ENCODE measurements at regions not wholly inside any gene's neighbourhood (a gene's known extent, or its start where the extent isn't known, plus 50 kb on each side); places are given as distances from the start of the nearest gene placed in this dataset.

DNA sequence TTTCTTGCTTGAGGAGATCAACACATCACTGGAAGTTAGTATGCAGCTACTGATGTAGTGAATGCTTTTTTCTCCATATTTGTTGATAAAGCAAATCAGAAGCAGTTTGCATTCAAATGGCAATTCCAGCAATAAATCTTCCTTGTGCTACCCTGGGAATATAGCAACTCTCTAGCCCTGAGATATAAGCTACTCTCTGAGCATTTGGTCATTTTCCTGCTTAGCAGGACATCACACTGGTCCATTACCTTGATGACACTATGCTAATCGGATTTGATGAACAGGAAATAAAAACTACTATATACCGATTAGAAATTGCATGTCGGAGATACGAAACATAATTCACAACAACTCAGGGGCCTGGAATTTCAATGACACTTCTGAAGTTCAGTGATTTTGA is 152.7 kb downstream of the CBLN2 start:
- intact Hi-C loops (cut with DNase I) = no loop called here
- DNase-seq (no peak), ATAC-seq (ENCODE audit: low FRiP score) (no peak)
- 80 to 93% methylated on average over 4 of the region's 4 CpGs for WGBS, 2 donors
- Histone ChIP-seq H3K4me3 (ENCODE audit: low read length in 2 of 2) (no peak overlapping the region), H3K36me3 (ENCODE audit: control insufficient read depth in 1 of 2, insufficient read depth in 2 of 2, low read length in 1 of 2) (no peaks in the 10 kb centered on the region), H3K27ac (ENCODE audit: low read depth in 1 of 2, low read length in 2 of 2) (no peak overlapping the region), H3K4me1 (ENCODE audit: control insufficient read depth in 1 of 2, insufficient read depth in 2 of 2, low read length in 2 of 2) (no peaks in the 10 kb centered on the region), H3K27me3 (ENCODE audit: control insufficient read depth in 1 of 2, insufficient read depth in 2 of 2, low read length in 1 of 2) (no peaks in the 10 kb centered on the region), H3K9me3 (ENCODE audit: control insufficient read depth, low read length) (no peaks in the 10 kb centered on the region)

DNA sequence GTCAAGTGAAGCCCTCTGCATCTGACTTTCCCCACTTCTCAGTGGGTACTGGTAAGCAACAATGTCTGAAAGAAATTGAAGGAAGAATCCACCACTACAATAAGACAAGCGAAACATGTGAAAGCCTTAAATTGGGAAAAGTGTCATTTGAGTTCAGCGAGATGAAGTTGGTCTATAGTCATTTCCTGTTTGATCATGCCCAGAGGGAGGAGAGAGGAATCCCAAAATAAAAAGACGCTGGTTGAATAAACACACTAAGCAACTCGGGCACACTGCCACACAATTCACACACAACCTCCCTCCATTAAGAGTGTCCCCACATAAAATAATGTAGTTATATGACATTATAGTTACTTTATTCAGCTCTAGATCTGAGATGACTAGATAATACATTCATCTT is 166.1 kb downstream of the CBLN2 start:
- ATAC-seq (ENCODE audit: low FRiP score) (no peak), DNase-seq (no peak)
- 31 to 43% methylated on average over 4 of the region's 4 CpGs for WGBS, 2 donors
- Histone ChIP-seq H3K36me3 (ENCODE audit: control insufficient read depth in 1 of 2, insufficient read depth in 2 of 2, low read length in 1 of 2) (no peaks in the 10 kb centered on the region), H3K27ac (ENCODE audit: low read depth in 1 of 2, low read length in 2 of 2) (no peak overlapping the region), H3K27me3 (ENCODE audit: control insufficient read depth in 1 of 2, insufficient read depth in 2 of 2, low read length in 1 of 2) (no peaks in the 10 kb centered on the region), H3K4me1 (ENCODE audit: control insufficient read depth in 1 of 2, insufficient read depth in 2 of 2, low read length in 2 of 2) (no peaks in the 10 kb centered on the region), H3K4me3 (ENCODE audit: low read length in 2 of 2) (no peak overlapping the region), H3K9me3 (ENCODE audit: control insufficient read depth, low read length) (no peaks in the 10 kb centered on the region)
- intact Hi-C loops (cut with DNase I) = no loop called here

DNA sequence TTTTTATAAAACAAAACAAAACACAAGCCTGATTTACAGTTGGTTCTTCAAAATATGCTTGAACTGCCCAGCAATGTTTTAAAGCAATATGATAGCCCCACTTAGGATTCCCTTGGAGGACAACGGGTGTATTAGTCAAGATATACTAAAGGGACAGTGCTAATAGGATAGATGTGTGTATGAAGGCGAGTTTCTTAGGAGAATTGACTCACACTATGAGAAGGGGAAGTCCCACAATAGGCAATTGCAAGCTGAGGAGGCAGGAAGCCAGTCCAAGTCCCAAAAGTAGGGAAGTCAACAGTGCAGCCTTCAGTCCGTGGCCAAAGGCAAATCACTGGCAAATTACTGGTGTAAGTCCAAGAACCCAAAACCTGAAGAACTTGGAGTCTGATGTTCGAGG is 167.9 kb downstream of the CBLN2 start:
- ATAC-seq (ENCODE audit: low FRiP score) (no peak), DNase-seq (no peak)
- no peak overlapping the region for H3K4me3 ChIP-seq (ENCODE audit: low read length in 2 of 2)
- no peaks in the 10 kb centered on the region for H3K27me3 ChIP-seq (ENCODE audit: control insufficient read depth in 1 of 2, insufficient read depth in 2 of 2, low read length in 1 of 2)
- no peak overlapping the region for H3K27ac ChIP-seq (ENCODE audit: low read depth in 1 of 2, low read length in 2 of 2)
- 64 to 79% methylated on average over 4 of the region's 4 CpGs for WGBS, 2 donors
- no peaks in the 10 kb centered on the region for H3K36me3 ChIP-seq (ENCODE audit: control insufficient read depth in 1 of 2, insufficient read depth in 2 of 2, low read length in 1 of 2)
- intact Hi-C loops (cut with DNase I) = no loop called here
- no peaks in the 10 kb centered on the region for H3K9me3 ChIP-seq (ENCODE audit: control insufficient read depth, low read length)
- no peaks in the 10 kb centered on the region for H3K4me1 ChIP-seq (ENCODE audit: control insufficient read depth in 1 of 2, insufficient read depth in 2 of 2, low read length in 2 of 2)

DNA sequence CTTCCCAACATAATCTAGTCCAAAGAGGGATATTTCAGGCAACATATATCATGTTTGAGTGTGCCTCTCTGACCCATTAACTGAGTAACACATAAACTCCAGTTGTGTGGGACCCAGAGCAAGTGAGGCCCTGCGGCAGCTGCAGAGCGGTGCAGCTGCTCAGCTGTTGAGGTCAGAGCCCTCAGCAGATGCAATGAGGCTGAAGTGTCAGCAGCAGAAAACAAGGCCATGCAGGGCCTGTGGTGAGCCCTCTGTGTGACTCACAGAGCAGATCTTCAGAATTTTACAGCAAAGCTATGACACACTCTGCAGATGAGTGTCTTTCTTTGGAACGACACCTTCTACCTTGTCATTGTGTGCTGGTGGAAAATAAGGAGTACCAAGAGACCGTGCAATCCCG is 168.5 kb downstream of the CBLN2 start:
- Histone ChIP-seq H3K27ac (ENCODE audit: low read depth in 1 of 2, low read length in 2 of 2) (no peak overlapping the region), H3K36me3 (ENCODE audit: control insufficient read depth in 1 of 2, insufficient read depth in 2 of 2, low read length in 1 of 2) (no peaks in the 10 kb centered on the region), H3K27me3 (ENCODE audit: control insufficient read depth in 1 of 2, insufficient read depth in 2 of 2, low read length in 1 of 2) (no peaks in the 10 kb centered on the region), H3K4me1 (ENCODE audit: control insufficient read depth in 1 of 2, insufficient read depth in 2 of 2, low read length in 2 of 2) (no peaks in the 10 kb centered on the region), H3K9me3 (ENCODE audit: control insufficient read depth, low read length) (peaks cover 1% of the 10 kb centered on the region), H3K4me3 (ENCODE audit: low read length in 2 of 2) (no peak overlapping the region)
- ATAC-seq (ENCODE audit: low FRiP score) (no peak), DNase-seq (no peak)
- intact Hi-C loops (cut with DNase I) = no loop called here
- 91 to 92% methylated on average over 5 of the region's 5 CpGs for WGBS, 2 donors

DNA sequence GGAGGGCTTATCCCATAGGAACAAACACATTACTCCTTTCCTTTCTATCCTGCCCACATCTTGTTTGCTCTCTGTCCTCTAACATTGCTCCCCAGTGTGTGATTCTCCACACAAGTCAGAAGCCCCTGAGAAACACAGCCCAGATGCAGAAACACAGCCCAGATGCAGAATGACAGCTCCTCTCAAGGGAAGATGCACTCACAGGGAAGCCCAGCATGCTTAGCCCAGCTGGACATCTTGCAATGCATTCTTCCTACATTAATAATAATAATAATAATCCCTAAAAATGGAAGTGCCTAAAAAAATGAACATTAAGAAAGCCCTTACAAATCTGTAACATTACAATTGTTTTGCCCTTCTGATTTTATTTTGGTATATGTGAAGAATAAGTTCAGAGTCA is 172.1 kb downstream of the CBLN2 start:
- H3K4me1 ChIP-seq (ENCODE audit: control insufficient read depth in 1 of 2, insufficient read depth in 2 of 2, low read length in 2 of 2) = no peaks in the 10 kb centered on the region

DNA sequence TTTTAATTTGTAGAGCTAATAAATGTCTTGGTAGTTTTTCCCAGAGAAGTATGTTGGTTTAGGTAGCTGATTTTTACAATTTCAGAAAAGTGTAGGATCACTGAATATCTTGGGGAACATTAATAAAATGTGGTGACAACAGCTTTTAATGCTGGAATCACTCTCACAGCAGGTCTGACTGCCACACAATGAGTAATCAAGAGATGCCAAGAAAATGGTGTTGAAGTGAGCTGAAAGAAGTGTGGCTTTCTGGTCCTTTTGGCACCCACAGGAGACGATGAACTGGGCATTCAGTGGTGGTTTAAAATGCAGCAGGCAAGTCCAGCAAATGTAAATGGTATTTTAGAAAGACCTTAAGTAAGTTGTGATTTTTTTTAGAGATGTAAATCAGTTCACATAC is 175.8 kb downstream of the CBLN2 start:
- no peaks in the 10 kb centered on the region for H3K36me3 ChIP-seq (ENCODE audit: control insufficient read depth in 1 of 2, insufficient read depth in 2 of 2, low read length in 1 of 2)
- H3K9me3 ChIP-seq (ENCODE audit: control insufficient read depth, low read length) = peaks cover 1% of the 10 kb centered on the region
- H3K27ac ChIP-seq (ENCODE audit: low read depth in 1 of 2, low read length in 2 of 2) = no peak overlapping the region
- H3K4me1 ChIP-seq (ENCODE audit: control insufficient read depth in 1 of 2, insufficient read depth in 2 of 2, low read length in 2 of 2) = no peaks in the 10 kb centered on the region
- no peak for DNase-seq
- 32 to 35% methylated on average over 1 of the region's 1 CpG for WGBS, 2 donors
- no peak for ATAC-seq (ENCODE audit: low FRiP score)
- H3K4me3 ChIP-seq (ENCODE audit: low read length in 2 of 2) = no peak overlapping the region
- intact Hi-C loops (cut with DNase I) = no loop called here
- no peaks in the 10 kb centered on the region for H3K27me3 ChIP-seq (ENCODE audit: control insufficient read depth in 1 of 2, insufficient read depth in 2 of 2, low read length in 1 of 2)

More for the DNA sequence above, 172.1 kb downstream of the CBLN2 start:
- Histone ChIP-seq H3K9me3 (ENCODE audit: control insufficient read depth, low read length) (peaks cover 1% of the 10 kb centered on the region), H3K27me3 (ENCODE audit: control insufficient read depth in 1 of 2, insufficient read depth in 2 of 2, low read length in 1 of 2) (no peaks in the 10 kb centered on the region), H3K27ac (ENCODE audit: low read depth in 1 of 2, low read length in 2 of 2) (no peak overlapping the region), H3K4me3 (ENCODE audit: low read length in 2 of 2) (no peak overlapping the region), H3K36me3 (ENCODE audit: control insufficient read depth in 1 of 2, insufficient read depth in 2 of 2, low read length in 1 of 2) (no peaks in the 10 kb centered on the region)
- intact Hi-C loops (cut with DNase I) = no loop called here
- no peak for ATAC-seq (ENCODE audit: low FRiP score)
- DNase-seq = no peak

DNA sequence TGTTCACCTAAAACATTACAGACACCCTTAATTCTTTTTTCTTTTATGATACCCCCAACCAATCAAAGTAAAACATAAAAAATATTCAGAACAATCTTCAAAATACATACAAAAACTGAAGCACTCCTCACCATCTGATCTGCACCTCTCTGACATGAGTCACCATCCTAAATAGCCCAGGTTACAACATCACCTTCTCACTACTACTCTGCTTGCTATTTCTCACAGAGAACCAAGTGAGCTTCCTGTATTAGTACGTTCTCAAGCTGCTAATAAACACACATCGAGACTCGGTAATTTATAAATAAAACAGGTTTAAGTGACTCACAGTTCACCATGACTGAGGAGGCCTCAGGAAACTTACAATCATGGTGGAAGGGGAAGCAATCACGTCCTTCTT is 183.5 kb downstream of the CBLN2 start:
- intact Hi-C loops (cut with DNase I) = no loop called here
- Histone ChIP-seq H3K9me3 (ENCODE audit: control insufficient read depth, low read length) (no peaks in the 10 kb centered on the region), H3K4me3 (ENCODE audit: low read length in 2 of 2) (no peak overlapping the region), H3K36me3 (ENCODE audit: control insufficient read depth in 1 of 2, insufficient read depth in 2 of 2, low read length in 1 of 2) (no peaks in the 10 kb centered on the region), H3K27me3 (ENCODE audit: control insufficient read depth in 1 of 2, insufficient read depth in 2 of 2, low read length in 1 of 2) (no peaks in the 10 kb centered on the region), H3K27ac (ENCODE audit: low read depth in 1 of 2, low read length in 2 of 2) (no peak overlapping the region), H3K4me1 (ENCODE audit: control insufficient read depth in 1 of 2, insufficient read depth in 2 of 2, low read length in 2 of 2) (no peaks in the 10 kb centered on the region)
- WGBS, 2 donors = 78% methylated on average over 4 of the region's 4 CpGs
- DNase-seq (no peak), ATAC-seq (ENCODE audit: low FRiP score) (no peak)

DNA sequence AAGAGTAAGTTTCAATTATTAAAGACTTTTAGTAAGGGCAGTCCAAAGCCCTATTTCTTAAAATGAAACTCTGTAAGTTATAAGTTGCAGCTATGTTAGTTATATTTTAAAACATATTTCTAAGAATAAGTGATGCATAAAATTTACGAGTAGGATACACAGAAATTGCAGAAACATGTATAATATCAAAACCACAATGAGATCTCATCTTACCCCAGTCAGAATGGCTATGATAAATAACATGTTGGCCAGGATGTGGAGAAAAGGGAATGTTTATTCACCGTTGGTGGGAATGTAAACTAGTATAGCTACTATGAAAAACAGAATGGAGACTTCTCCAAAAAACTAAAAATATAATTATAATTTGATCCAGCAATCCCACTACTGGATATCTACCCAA is 201.2 kb downstream of the CBLN2 start:
- DNase-seq (no peak), ATAC-seq (ENCODE audit: low FRiP score) (no peak)
- Histone ChIP-seq H3K27ac (ENCODE audit: low read depth in 1 of 2, low read length in 2 of 2) (no peak overlapping the region), H3K9me3 (ENCODE audit: control insufficient read depth, low read length) (no peaks in the 10 kb centered on the region), H3K4me3 (ENCODE audit: low read length in 2 of 2) (no peak overlapping the region), H3K27me3 (ENCODE audit: control insufficient read depth in 1 of 2, insufficient read depth in 2 of 2, low read length in 1 of 2) (no peaks in the 10 kb centered on the region), H3K36me3 (ENCODE audit: control insufficient read depth in 1 of 2, insufficient read depth in 2 of 2, low read length in 1 of 2) (no peaks in the 10 kb centered on the region), H3K4me1 (ENCODE audit: control insufficient read depth in 1 of 2, insufficient read depth in 2 of 2, low read length in 2 of 2) (no peaks in the 10 kb centered on the region)
- intact Hi-C loops (cut with DNase I) = no loop called here
- WGBS, 2 donors = 23 to 29% methylated on average over 2 of the region's 2 CpGs

DNA sequence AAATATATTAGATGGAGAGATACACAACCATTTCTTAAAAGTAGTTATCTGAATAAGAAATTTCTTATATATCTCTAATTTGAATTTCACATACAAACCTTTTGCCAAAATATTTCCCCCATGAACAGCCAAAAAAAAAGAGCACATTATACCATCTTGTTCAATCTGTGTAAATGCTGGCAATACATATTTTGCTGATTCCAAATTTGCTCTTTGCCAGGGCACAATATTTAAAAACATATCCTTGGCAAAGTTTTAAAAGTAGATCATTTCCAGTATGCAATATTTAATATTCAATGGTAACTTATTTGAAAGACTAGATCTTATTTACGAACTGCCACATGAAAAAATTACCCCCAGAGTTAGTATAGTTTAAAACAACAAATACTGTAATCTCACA is 204.2 kb downstream of the CBLN2 start:
- WGBS, 2 donors = 79 to 83% methylated on average over 1 of the region's 1 CpG
- intact Hi-C loops (cut with DNase I) = no loop called here

DNA sequence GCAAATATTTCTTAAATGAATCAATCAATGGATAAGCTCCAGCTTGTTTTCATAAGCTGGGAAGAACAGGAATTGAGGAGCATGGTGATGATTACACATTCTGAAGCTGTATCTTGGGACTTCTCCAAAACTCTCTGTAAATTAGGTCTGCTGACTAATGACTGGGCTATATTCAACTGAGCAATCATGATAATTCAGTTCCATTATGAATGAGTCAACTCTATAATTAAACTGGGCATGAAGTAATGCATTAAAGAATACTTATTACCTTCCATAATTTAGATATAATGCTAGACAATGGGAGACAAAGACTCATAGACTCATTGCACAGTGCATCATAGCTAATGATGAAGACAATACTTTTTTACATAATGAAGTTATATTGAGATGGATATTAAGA is 207.4 kb downstream of the CBLN2 start:
- intact Hi-C loops (cut with DNase I) = no loop called here
- no peak for ATAC-seq (ENCODE audit: low FRiP score)

More for the DNA sequence above, 204.2 kb downstream of the CBLN2 start:
- Histone ChIP-seq H3K27ac (ENCODE audit: low read depth in 1 of 2, low read length in 2 of 2) (no peak overlapping the region), H3K4me1 (ENCODE audit: control insufficient read depth in 1 of 2, insufficient read depth in 2 of 2, low read length in 2 of 2) (no peaks in the 10 kb centered on the region), H3K9me3 (ENCODE audit: control insufficient read depth, low read length) (no peaks in the 10 kb centered on the region), H3K36me3 (ENCODE audit: control insufficient read depth in 1 of 2, insufficient read depth in 2 of 2, low read length in 1 of 2) (no peaks in the 10 kb centered on the region), H3K4me3 (ENCODE audit: low read length in 2 of 2) (no peak overlapping the region), H3K27me3 (ENCODE audit: control insufficient read depth in 1 of 2, insufficient read depth in 2 of 2, low read length in 1 of 2) (no peaks in the 10 kb centered on the region)
- DNase-seq (no peak), ATAC-seq (ENCODE audit: low FRiP score) (no peak)

More for the DNA sequence above, 207.4 kb downstream of the CBLN2 start:
- H3K4me3 ChIP-seq (ENCODE audit: low read length in 2 of 2) = no peak overlapping the region
- no peak for DNase-seq
- H3K27ac ChIP-seq (ENCODE audit: low read depth in 1 of 2, low read length in 2 of 2) = no peak overlapping the region
- H3K36me3 ChIP-seq (ENCODE audit: control insufficient read depth in 1 of 2, insufficient read depth in 2 of 2, low read length in 1 of 2) = no peaks in the 10 kb centered on the region
- no peaks in the 10 kb centered on the region for H3K27me3 ChIP-seq (ENCODE audit: control insufficient read depth in 1 of 2, insufficient read depth in 2 of 2, low read length in 1 of 2)
- no peaks in the 10 kb centered on the region for H3K4me1 ChIP-seq (ENCODE audit: control insufficient read depth in 1 of 2, insufficient read depth in 2 of 2, low read length in 2 of 2)
- H3K9me3 ChIP-seq (ENCODE audit: control insufficient read depth, low read length) = no peaks in the 10 kb centered on the region

Data from aorta (tissue), 5 donors.